ENCODE measurements at regions not wholly inside any gene's neighbourhood (a gene's known extent, or its start where the extent isn't known, plus 50 kb on each side); places are given as distances from the start of the nearest gene placed in this dataset.
"Not testable (repeated sequence)": the region's sequence is repeated elsewhere in the genome, so short reads cannot be mapped to it uniquely, and the experiment has no call there.

- Histone ChIP-seq H3K14ac (ENCODE audit: low read length) (no peak overlapping the region), H3K27me3 (ENCODE audit: control insufficient read depth in 3 of 3, insufficient read depth in 3 of 3, low read depth in 1 of 3, low read length in 3 of 3) (no peaks in the 10 kb centered on the region), H3K9me3 (replicated peaks in 1 of 2; ENCODE audit: control insufficient read depth in 2 of 2, insufficient read depth in 1 of 2, low read depth in 1 of 2, low read length in 2 of 2) (no peaks in the 10 kb centered on the region), H3K23ac (ENCODE audit: low read depth, low read length, poor library complexity) (no peak overlapping the region), H3K36me3 (replicated peaks in 1 of 2; ENCODE audit: control insufficient read depth in 2 of 2, insufficient read depth in 2 of 2, low read length in 2 of 2) (no peaks in the 10 kb centered on the region), H2AFZ (ENCODE audit: low read length) (no peak overlapping the region), H3K4ac (ENCODE audit: low read length) (no peak overlapping the region), H3K9ac (ENCODE audit: low read depth, low read length, poor library complexity) (no peak overlapping the region), H3K4me1 (ENCODE audit: control insufficient read depth in 2 of 2, insufficient read depth in 1 of 2, low read depth in 1 of 2, low read length in 2 of 2) (no peaks in the 10 kb centered on the region), H2BK5ac (ENCODE audit: low read length) (no peak overlapping the region), H3K79me1 (ENCODE audit: low read depth, low read length) (no peaks in the 10 kb centered on the region), H3K4me3 (ENCODE audit: low read length in 2 of 2) (no peak overlapping the region), H4K91ac (ENCODE audit: low read depth, low read length, poor library complexity) (no peak overlapping the region), H2BK120ac (ENCODE audit: low read depth, low read length) (no peak overlapping the region), H2AK5ac (ENCODE audit: low read depth, low read length) (no peak overlapping the region), H2BK12ac (ENCODE audit: low read length) (no peak overlapping the region), H4K8ac (ENCODE audit: low read depth, low read length) (no peak overlapping the region), H3K18ac (ENCODE audit: low read length) (no peak overlapping the region), H3K4me2 (ENCODE audit: insufficient read depth, low read length, poor library complexity, severe bottlenecking) (no peak overlapping the region), H3K27ac (replicated peaks; ENCODE audit: low read length) (no peak overlapping the region), H2BK15ac (ENCODE audit: low read length) (no peak overlapping the region)
- no peak for DNase-seq (ENCODE audit: low spot score)
- no CpG with 5 or more reads among the region's 1 CpG for WGBS, 2 donors (ENCODE audit: extremely low coverage in 2 of 2, insufficient read length in 2 of 2, insufficient replicate concordance in 1 of 2)
These were observed 136.3 kb upstream of the GNAI1 start for GRCh38 chr7:79998363-79998762.

DNA sequence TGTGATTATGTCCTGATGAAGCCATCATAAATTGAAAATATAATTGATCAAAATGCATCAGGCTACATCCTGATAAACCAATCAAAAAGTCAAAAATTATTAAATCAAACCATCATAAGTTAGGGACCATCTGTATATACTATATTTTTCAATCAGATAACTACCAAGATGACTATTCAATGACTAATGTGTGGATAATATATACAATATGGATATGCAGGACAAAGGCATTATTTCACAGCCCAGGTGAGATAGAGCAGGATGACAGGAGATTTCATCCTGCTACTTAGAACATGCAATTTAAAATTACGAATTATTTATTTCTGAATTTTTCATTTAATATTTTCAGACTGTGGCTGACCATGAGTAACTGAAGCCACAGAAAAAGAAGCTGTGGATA lies 137.3 kb upstream of the GNAI1 start:
- no CpG with 5 or more reads among the region's 1 CpG for WGBS, 2 donors (ENCODE audit: extremely low coverage in 2 of 2, insufficient read length in 2 of 2, insufficient replicate concordance in 1 of 2)
- H3K79me1 ChIP-seq (ENCODE audit: low read depth, low read length) = no peaks in the 10 kb centered on the region
- DNase-seq (ENCODE audit: low spot score) = no peak
- H3K4ac ChIP-seq (ENCODE audit: low read length) = no peak overlapping the region
- no peak overlapping the region for H3K9ac ChIP-seq (ENCODE audit: low read depth, low read length, poor library complexity)
- no peak overlapping the region for H4K8ac ChIP-seq (ENCODE audit: low read depth, low read length)
- no peak overlapping the region for H3K14ac ChIP-seq (ENCODE audit: low read length)
- no peaks in the 10 kb centered on the region for H3K27me3 ChIP-seq (ENCODE audit: control insufficient read depth in 3 of 3, insufficient read depth in 3 of 3, low read depth in 1 of 3, low read length in 3 of 3)
- no peak overlapping the region for H2BK120ac ChIP-seq (ENCODE audit: low read depth, low read length)
- H3K36me3 ChIP-seq (replicated peaks in 1 of 2; ENCODE audit: control insufficient read depth in 2 of 2, insufficient read depth in 2 of 2, low read length in 2 of 2) = no peaks in the 10 kb centered on the region
- H3K18ac ChIP-seq (ENCODE audit: low read length) = no peak overlapping the region
- H3K27ac ChIP-seq (replicated peaks; ENCODE audit: low read length) = no peak overlapping the region
- H3K4me1 ChIP-seq (ENCODE audit: control insufficient read depth in 2 of 2, insufficient read depth in 1 of 2, low read depth in 1 of 2, low read length in 2 of 2) = no peaks in the 10 kb centered on the region
- no peak overlapping the region for H3K4me2 ChIP-seq (ENCODE audit: insufficient read depth, low read length, poor library complexity, severe bottlenecking)
- no peak overlapping the region for H3K4me3 ChIP-seq (ENCODE audit: low read length in 2 of 2)
- no peak overlapping the region for H4K91ac ChIP-seq (ENCODE audit: low read depth, low read length, poor library complexity)
- no peak overlapping the region for H2BK12ac ChIP-seq (ENCODE audit: low read length)
- no peak overlapping the region for H2BK15ac ChIP-seq (ENCODE audit: low read length)
- no peak overlapping the region for H2BK5ac ChIP-seq (ENCODE audit: low read length)
- no peaks in the 10 kb centered on the region for H3K9me3 ChIP-seq (replicated peaks in 1 of 2; ENCODE audit: control insufficient read depth in 2 of 2, insufficient read depth in 1 of 2, low read depth in 1 of 2, low read length in 2 of 2)
- H3K23ac ChIP-seq (ENCODE audit: low read depth, low read length, poor library complexity) = no peak overlapping the region
- H2AK5ac ChIP-seq (ENCODE audit: low read depth, low read length) = no peak overlapping the region
- no peak overlapping the region for H2AFZ ChIP-seq (ENCODE audit: low read length)

DNA sequence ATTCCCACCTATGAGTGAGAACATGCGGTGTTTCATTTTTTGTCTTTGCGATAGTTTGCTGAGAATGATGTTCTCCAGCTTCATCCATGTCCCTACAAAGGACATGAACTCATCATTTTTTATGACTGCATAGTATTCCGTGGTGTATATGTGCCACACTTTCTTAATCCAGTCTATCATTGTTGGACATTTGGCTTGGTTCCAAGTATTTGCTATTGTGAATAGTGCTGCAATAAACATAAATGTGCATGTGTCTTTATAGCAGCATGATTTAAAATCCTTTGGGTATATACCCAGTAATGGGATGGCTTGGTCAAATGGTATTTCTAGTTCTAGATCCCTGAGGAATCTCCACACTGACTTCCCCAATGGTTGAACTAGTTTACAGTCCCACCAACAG lies 138.9 kb upstream of the GNAI1 start:
- WGBS, 2 donors (ENCODE audit: extremely low coverage in 2 of 2, insufficient read length in 2 of 2, insufficient replicate concordance in 1 of 2) = no CpG with 5 or more reads among the region's 3 CpGs
- H3K4me2 ChIP-seq (ENCODE audit: insufficient read depth, low read length, poor library complexity, severe bottlenecking); H4K8ac ChIP-seq (ENCODE audit: low read depth, low read length); H2AK5ac ChIP-seq (ENCODE audit: low read depth, low read length); H4K91ac ChIP-seq (ENCODE audit: low read depth, low read length, poor library complexity); H3K79me1 ChIP-seq (ENCODE audit: low read depth, low read length); H3K36me3 ChIP-seq (replicated peaks in 1 of 2; ENCODE audit: control insufficient read depth in 2 of 2, insufficient read depth in 2 of 2, low read length in 2 of 2); H3K18ac ChIP-seq (ENCODE audit: low read length); H2BK5ac ChIP-seq (ENCODE audit: low read length); H3K23ac ChIP-seq (ENCODE audit: low read depth, low read length, poor library complexity); DNase-seq (ENCODE audit: low spot score); H3K4me1 ChIP-seq (ENCODE audit: control insufficient read depth in 2 of 2, insufficient read depth in 1 of 2, low read depth in 1 of 2, low read length in 2 of 2); H2AFZ ChIP-seq (ENCODE audit: low read length); H3K27me3 ChIP-seq (ENCODE audit: control insufficient read depth in 3 of 3, insufficient read depth in 3 of 3, low read depth in 1 of 3, low read length in 3 of 3); H3K4me3 ChIP-seq (ENCODE audit: low read length in 2 of 2); H3K9me3 ChIP-seq (replicated peaks in 1 of 2; ENCODE audit: control insufficient read depth in 2 of 2, insufficient read depth in 1 of 2, low read depth in 1 of 2, low read length in 2 of 2); H3K27ac ChIP-seq (replicated peaks; ENCODE audit: low read length); H3K9ac ChIP-seq (ENCODE audit: low read depth, low read length, poor library complexity); H3K14ac ChIP-seq (ENCODE audit: low read length); H3K4ac ChIP-seq (ENCODE audit: low read length); H2BK15ac ChIP-seq (ENCODE audit: low read length); H2BK120ac ChIP-seq (ENCODE audit: low read depth, low read length); H2BK12ac ChIP-seq (ENCODE audit: low read length): not testable (repeated sequence)

- Histone ChIP-seq H3K4me2 (ENCODE audit: insufficient read depth, low read length, poor library complexity, severe bottlenecking) (no peak overlapping the region), H3K4me1 (ENCODE audit: control insufficient read depth in 2 of 2, insufficient read depth in 1 of 2, low read depth in 1 of 2, low read length in 2 of 2) (no peaks in the 10 kb centered on the region), H4K8ac (ENCODE audit: low read depth, low read length) (no peak overlapping the region), H3K18ac (ENCODE audit: low read length) (no peak overlapping the region), H4K91ac (ENCODE audit: low read depth, low read length, poor library complexity) (no peak overlapping the region), H3K36me3 (replicated peaks in 1 of 2; ENCODE audit: control insufficient read depth in 2 of 2, insufficient read depth in 2 of 2, low read length in 2 of 2) (no peaks in the 10 kb centered on the region), H3K4me3 (ENCODE audit: low read length in 2 of 2) (no peak overlapping the region), H3K9ac (ENCODE audit: low read depth, low read length, poor library complexity) (no peak overlapping the region), H3K9me3 (replicated peaks in 1 of 2; ENCODE audit: control insufficient read depth in 2 of 2, insufficient read depth in 1 of 2, low read depth in 1 of 2, low read length in 2 of 2) (no peaks in the 10 kb centered on the region), H3K4ac (ENCODE audit: low read length) (no peak overlapping the region), H2AK5ac (ENCODE audit: low read depth, low read length) (no peak overlapping the region), H2BK15ac (ENCODE audit: low read length) (no peak overlapping the region), H2AFZ (ENCODE audit: low read length) (no peak overlapping the region), H3K23ac (ENCODE audit: low read depth, low read length, poor library complexity) (no peak overlapping the region), H2BK120ac (ENCODE audit: low read depth, low read length) (no peak overlapping the region), H2BK5ac (ENCODE audit: low read length) (no peak overlapping the region), H3K14ac (ENCODE audit: low read length) (no peak overlapping the region), H3K27ac (replicated peaks; ENCODE audit: low read length) (no peak overlapping the region), H3K79me1 (ENCODE audit: low read depth, low read length) (no peaks in the 10 kb centered on the region), H3K27me3 (ENCODE audit: control insufficient read depth in 3 of 3, insufficient read depth in 3 of 3, low read depth in 1 of 3, low read length in 3 of 3) (no peaks in the 10 kb centered on the region), H2BK12ac (ENCODE audit: low read length) (no peak overlapping the region)
- no CpG with 5 or more reads among the region's 1 CpG for WGBS, 2 donors (ENCODE audit: extremely low coverage in 2 of 2, insufficient read length in 2 of 2, insufficient replicate concordance in 1 of 2)
- DNase-seq (ENCODE audit: low spot score) = no peak
These were observed 146.0 kb upstream of the GNAI1 start for GRCh38 chr7:79988653-79989052.
